ENCODE measurements at regions not wholly inside any gene's neighbourhood (a gene's known extent, or its start where the extent isn't known, plus 50 kb on each side); places are given as distances from the start of the nearest gene placed in this dataset.

GRCh38 chr5:9850456-9850855 is 220.3 kb upstream of the TAS2R1 start:
- Histone ChIP-seq H3K9me3 (no peaks in the 10 kb centered on the region), H3K4me1 (no peaks in the 10 kb centered on the region), H3K27ac (no peak overlapping the region), H3K27me3 (no peaks in the 10 kb centered on the region), H3K36me3 (no peaks in the 10 kb centered on the region), H3K4me3 (no peak overlapping the region)
- DNase-seq (ENCODE audit: low spot score in 2 of 2) = no peak
- no peak for TF ChIP-seq POLR2A (IDR thresholded peaks at IDR 0.05)
- no peak for TF ChIP-seq CTCF (IDR thresholded peaks at IDR 0.05)
- TF ChIP-seq POLR2AphosphoS5 (IDR thresholded peaks at IDR 0.05) = no peak
- intact Hi-C loops (cut with DNase I; ENCODE audit: low total_unique reads) = no loop called here

DNA sequence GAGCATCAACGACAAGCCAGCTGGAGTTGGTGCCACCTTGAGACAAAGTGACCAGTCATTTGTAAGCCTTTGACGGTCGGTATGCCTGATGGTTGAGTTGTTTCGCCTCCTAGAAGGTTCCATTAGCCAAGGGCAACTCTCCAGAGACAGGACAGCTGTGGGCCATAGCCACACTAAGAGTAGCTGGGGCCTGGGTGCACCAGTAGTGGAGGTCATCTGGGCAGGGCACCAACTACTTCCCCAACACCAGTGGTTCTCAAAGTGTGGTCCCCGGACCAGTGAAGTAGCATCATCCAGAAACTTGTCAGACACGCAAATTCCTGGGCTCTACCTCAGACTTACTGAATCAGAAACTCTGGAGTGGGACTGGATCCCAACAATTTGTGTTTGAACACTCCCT is 217.5 kb upstream of the TAS2R1 start:
- DNase-seq (ENCODE audit: low spot score in 2 of 2) = no peak
- no peak for TF ChIP-seq POLR2A (IDR thresholded peaks at IDR 0.05)
- no peak for TF ChIP-seq POLR2AphosphoS5 (IDR thresholded peaks at IDR 0.05)
- no peak for TF ChIP-seq CTCF (IDR thresholded peaks at IDR 0.05)
- no peak overlapping the region for H3K27ac ChIP-seq
- no peaks in the 10 kb centered on the region for H3K36me3 ChIP-seq
- H3K4me3 ChIP-seq = no peak overlapping the region
- intact Hi-C loops (cut with DNase I; ENCODE audit: low total_unique reads) = no loop called here
- H3K27me3 ChIP-seq = no peaks in the 10 kb centered on the region
- no peaks in the 10 kb centered on the region for H3K4me1 ChIP-seq
- H3K9me3 ChIP-seq = no peaks in the 10 kb centered on the region

- intact Hi-C loops (cut with DNase I; ENCODE audit: low total_unique reads) = no loop called here
- TF ChIP-seq CTCF (IDR thresholded peaks at IDR 0.05) = no peak
- TF ChIP-seq POLR2A (IDR thresholded peaks at IDR 0.05) = no peak
- TF ChIP-seq POLR2AphosphoS5 (IDR thresholded peaks at IDR 0.05) = no peak
- no peak for DNase-seq (ENCODE audit: low spot score in 2 of 2)
- Histone ChIP-seq H3K4me1 (no peaks in the 10 kb centered on the region), H3K36me3 (no peaks in the 10 kb centered on the region), H3K27ac (no peak overlapping the region), H3K27me3 (no peaks in the 10 kb centered on the region), H3K4me3 (no peak overlapping the region), H3K9me3 (no peaks in the 10 kb centered on the region)
Observed at GRCh38 chr5:9845185-9845584, 215.0 kb upstream of the TAS2R1 start.

DNA sequence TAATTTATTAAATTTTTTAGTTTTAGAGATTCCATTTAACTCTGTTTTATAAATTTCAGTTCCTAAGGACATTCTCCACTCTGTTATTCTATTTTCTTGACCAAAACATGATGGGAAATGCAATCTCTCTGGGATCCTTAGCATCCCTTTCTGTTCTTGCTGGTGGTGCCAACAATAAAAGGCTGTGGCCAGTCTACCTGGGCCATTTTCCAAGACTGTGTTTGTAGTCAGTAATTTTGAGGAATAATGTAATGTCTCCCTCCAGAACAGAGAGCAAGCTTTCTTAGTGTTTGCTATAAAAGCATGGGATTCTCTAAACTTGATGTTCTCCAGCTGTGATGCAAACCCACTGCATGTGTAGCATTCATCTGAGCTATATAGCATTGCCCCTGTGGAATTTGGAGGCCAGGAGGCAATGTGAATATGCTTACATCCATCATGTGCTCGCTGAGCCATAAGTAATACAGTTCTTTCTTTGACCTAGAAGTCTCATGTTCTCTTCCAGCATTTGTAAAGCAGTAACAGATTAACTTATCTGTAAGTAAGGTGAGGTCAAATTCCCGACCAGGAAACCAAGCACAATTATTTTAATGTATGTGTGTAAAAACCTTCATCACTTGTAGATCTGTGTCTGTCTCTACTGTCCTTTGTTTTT is 211.5 kb upstream of the TAS2R1 start:
- no peak for DNase-seq (ENCODE audit: low spot score in 2 of 2)
- no peak for TF ChIP-seq CTCF (IDR thresholded peaks at IDR 0.05)
- TF ChIP-seq POLR2AphosphoS5 (IDR thresholded peaks at IDR 0.05) = no peak
- no peak for TF ChIP-seq POLR2A (IDR thresholded peaks at IDR 0.05)
- H3K9me3 ChIP-seq = no peaks in the 10 kb centered on the region
- no peaks in the 10 kb centered on the region for H3K36me3 ChIP-seq
- H3K27me3 ChIP-seq = no peaks in the 10 kb centered on the region
- H3K4me1 ChIP-seq = no peaks in the 10 kb centered on the region
- H3K27ac ChIP-seq = no peak overlapping the region
- H3K4me3 ChIP-seq = no peak overlapping the region
- intact Hi-C loops (cut with DNase I; ENCODE audit: low total_unique reads) = no loop called here

GRCh38 chr5:9838916-9839315 is 208.8 kb upstream of the TAS2R1 start:
- H3K27me3 ChIP-seq = no peaks in the 10 kb centered on the region
- intact Hi-C loops (cut with DNase I; ENCODE audit: low total_unique reads) = no loop called here
- H3K4me3 ChIP-seq = no peak overlapping the region
- H3K9me3 ChIP-seq = no peaks in the 10 kb centered on the region
- no peak overlapping the region for H3K27ac ChIP-seq
- H3K36me3 ChIP-seq = no peaks in the 10 kb centered on the region
- no peak for DNase-seq (ENCODE audit: low spot score in 2 of 2)
- no peak for TF ChIP-seq POLR2A (IDR thresholded peaks at IDR 0.05)
- H3K4me1 ChIP-seq = no peaks in the 10 kb centered on the region
